ENCODE measurements at regions not wholly inside any gene's neighbourhood (a gene's known extent, or its start where the extent isn't known, plus 50 kb on each side); places are given as distances from the start of the nearest gene placed in this dataset.
A peak's percentile ranks its signal among the peaks of the same experiment; 100 is the strongest.
"Not testable (repeated sequence)": the region's sequence is repeated elsewhere in the genome, so short reads cannot be mapped to it uniquely, and the experiment has no call there.

DNA sequence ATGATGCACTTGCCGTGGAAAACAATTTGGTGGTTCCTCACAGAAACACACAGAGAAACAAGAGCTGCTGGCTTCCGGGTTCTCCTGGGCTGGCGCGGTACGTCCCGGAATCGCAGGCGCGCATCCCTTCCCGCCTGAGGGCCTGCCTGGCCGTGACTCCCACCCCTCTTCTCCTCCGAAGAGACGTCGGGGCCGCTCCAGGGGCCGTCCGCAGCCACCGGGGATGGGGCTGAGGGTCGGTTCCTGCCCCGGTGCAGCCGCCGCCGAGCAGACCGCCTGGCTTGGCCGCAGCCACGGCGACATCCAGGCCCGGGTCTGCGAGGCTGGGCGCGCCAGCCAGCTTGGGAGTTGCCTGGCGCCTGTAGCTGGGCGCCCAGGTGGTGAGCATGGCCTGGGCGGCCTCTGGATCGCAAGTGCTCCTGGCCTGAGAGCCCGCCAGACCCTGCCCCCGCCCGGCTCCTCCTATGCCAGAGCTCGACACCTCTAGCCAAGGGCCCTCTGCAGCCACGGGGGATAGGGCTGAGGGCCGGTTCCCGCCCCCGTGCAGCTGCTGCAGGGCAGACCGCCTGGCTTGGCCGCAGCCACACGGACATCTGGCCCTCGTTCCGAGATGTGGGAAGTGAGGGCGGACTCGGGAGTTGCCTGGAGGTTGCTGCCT, 1647.5 kb downstream of the SPATA31A7 start:
- DNase-seq (ENCODE audit: low spot score) = peak; percentile 63

DNA sequence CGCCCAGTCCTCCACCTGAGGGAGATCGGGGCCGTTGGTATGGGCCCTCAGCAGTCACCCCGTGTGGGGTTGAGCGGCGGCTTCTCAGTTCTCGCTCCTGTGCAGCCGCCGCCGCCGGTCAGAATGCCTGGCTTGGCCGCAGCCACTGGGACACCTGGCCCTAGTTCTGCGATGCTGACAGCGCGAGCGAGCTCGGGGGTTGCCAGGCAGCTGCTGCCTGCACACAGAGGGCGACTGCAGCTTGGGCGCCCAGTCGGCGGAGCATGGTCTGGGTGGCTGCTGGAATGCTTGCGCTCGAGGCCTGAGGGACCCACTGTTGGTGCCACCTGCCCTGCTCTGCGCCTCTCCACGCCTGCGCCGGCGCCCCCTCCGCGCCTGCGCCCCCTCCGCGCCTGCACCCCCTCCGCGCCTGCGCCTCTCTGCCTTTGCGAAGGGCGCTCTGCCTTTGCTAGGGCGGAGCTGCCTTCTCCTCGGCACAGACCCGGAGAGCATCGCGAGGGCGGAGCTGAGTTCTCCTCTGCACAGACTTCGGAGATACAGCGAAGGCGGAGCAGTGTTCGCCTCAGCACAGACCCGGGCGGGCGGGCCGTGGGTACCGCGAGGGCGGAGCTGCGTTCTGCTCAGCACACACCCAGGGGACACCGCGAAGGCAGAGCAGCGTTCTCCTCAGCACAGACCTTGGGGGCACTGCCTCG, 1648.3 kb downstream of the SPATA31A7 start:
- DNase-seq (ENCODE audit: low spot score) = peak; percentile 82

DNA sequence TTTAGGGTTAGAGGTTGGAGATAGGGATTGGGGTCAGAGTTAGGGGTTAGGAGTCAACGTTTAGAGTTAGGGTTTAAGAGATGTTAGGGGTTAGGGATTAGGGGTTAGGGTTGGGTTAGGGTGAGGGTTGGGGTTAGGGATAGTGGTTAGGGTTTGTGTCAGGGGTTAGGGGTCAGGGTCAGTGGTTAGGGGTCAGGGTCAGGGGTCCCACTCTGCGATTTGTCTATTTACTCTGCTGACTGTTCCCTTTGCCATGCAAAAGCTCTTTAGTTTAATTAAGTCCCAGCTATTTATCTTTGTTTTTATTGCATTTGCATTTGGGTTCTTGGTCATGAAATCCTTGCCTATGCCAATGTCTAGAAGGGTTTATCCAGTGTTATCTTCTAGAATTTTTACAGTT, 1649.3 kb downstream of the SPATA31A7 start:
- DNase-seq (ENCODE audit: low spot score) = not testable (repeated sequence)

DNA sequence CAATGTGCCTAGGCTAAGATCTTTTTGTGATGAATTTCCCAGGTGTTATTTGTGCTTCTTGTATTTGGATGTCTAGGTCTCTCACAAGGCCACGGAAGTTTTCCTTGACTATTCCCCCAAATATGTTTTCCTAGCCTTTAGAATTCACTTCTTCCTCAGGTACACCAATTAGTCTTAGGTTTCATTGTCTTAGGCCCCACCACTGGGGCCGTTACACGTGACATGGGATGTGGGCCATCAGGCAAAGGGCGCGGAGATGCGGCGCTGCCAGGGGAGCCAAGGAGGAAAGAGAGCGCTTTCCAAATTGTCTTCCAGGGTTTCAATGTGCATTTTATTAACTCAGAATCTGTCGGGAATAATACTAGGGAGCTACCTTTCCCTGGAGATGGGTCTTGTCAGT, 1653.3 kb downstream of the SPATA31A7 start:
- DNase-seq (ENCODE audit: low spot score) = not testable (repeated sequence)

DNA sequence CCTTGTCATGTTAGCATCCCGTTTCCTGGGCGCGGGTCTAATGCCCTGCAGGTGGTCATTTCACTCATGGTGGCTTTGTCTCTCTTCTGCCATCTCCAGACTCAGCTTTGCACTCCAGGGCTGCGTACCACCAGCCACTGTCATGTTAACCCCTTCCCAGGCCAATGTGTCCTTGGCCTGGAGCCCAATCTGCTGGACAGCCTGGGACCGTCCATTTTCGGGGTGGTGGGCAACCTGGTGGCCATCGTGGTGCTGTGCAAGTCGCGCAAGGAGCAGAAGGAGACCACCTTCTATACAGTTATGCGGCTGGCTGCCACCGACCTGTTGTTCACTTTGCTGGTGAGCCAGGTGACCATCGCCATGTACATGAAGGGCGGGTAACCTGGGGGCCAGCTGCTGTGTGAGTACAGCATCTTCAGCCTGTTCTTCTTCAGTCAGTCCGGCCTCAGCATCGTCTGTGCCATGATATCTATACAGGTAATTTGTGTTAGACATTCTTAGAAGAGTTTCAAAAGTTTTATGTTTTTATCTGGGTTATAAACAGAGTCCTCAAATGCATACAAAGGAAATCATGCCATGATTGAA, 1654.0 kb downstream of the SPATA31A7 start:
- DNase-seq (ENCODE audit: low spot score) = not testable (repeated sequence)

DNA sequence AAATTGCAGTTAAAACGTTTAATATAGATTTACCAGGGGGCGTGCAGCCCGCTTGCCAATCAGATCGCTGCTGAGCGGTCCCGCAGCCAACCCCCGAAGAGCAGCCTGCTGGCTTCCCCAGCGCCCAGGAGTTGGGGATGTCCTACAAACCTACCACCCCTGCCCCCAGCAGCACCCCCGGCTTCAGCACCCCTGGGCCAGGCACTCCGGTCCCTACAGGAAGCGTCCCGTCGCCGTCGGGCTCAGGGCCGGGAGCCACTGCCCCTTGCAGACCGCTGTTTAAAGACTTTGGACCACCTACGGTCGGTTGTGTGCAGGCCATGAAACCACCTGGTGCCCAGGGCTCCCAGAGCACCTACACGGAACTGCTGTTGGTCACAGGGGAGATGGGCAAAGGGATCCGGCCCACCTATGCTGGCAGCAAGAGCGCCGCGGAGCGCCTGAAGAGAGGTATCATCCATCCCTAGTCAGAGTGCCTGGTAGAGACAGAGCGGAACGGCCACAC, 1654.9 kb downstream of the SPATA31A7 start:
- not testable (repeated sequence) for DNase-seq (ENCODE audit: low spot score)

DNA sequence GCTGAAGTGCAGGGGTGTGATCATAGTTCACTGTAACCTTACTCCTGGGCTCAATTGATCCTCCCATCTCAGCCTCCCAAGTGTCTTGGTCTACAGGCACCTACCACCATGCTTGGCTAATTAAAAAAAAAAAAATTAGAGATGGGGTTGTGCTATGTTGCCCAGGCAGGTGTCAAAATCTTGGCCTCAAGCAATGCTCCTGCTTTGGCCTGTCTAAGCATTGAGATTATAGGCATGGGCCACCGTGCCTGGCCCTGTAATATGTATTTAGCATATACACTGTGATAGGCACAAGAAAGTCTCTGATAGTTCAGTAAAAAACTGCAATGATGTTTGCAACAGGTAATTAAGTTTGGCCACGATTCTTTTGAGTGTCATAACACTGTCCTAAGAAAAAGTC, 1658.4 kb downstream of the SPATA31A7 start:
- DNase-seq (ENCODE audit: low spot score) = not testable (repeated sequence)

DNA sequence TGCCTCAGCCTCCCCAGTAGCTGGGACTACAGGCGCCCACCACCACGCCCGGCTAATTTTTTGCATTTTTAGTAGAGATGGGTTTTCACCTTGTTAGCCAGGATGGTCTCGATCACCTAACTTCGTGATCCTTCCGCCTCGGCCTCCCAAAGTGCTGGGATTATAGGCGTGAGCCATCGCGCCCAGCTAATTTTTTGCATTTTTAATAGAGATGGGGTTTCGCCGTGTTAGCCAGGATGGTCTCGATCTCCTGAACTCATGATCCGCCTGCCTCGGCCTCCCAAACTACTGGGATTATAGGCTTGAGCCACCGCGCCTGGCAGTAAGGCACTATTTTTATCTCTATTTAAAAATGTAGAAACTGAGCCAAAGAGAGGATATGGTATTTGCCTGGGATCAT, 1660.2 kb downstream of the SPATA31A7 start:
- DNase-seq (ENCODE audit: low spot score) = not testable (repeated sequence)

DNA sequence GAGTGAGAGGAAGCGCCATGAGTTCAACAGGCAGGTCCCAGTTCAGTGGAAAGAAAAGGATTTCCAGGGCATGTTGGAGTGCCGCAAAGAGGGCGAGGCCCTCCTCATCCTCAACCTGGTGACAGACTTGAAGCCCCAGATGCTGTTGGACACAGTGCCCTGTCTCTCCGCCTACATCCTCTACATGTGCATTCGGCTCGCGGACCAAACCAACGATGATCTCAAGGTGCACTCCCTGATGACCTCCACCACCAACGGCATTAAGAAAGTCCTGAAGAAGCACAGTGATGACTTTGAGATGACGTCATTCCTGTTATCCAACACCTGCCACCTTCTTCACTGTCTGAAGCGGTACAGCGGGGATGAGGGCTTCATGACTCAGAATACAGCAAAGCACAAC, 1667.4 kb downstream of the SPATA31A7 start:
- DNase-seq (ENCODE audit: low spot score) = not testable (repeated sequence)

DNA sequence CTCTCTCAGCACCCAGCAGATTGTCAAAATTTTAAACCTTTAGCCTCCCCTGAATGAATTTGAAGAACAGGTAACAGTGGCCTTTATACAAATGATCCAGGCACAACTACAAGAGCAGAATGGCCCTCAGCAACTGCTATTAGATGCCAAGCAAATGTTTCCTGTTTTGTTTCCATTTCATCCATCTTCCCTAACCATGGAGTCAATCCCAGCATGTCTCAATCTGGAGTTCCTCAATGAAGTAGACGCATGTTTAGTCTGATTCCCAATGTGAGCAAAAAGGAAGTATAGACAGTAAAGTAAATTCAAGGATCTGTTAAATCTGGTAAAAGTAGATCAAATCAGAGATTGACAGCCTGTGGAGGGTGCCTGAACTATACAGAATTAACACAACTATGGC, 1668.4 kb downstream of the SPATA31A7 start:
- not testable (repeated sequence) for DNase-seq (ENCODE audit: low spot score)

DNA sequence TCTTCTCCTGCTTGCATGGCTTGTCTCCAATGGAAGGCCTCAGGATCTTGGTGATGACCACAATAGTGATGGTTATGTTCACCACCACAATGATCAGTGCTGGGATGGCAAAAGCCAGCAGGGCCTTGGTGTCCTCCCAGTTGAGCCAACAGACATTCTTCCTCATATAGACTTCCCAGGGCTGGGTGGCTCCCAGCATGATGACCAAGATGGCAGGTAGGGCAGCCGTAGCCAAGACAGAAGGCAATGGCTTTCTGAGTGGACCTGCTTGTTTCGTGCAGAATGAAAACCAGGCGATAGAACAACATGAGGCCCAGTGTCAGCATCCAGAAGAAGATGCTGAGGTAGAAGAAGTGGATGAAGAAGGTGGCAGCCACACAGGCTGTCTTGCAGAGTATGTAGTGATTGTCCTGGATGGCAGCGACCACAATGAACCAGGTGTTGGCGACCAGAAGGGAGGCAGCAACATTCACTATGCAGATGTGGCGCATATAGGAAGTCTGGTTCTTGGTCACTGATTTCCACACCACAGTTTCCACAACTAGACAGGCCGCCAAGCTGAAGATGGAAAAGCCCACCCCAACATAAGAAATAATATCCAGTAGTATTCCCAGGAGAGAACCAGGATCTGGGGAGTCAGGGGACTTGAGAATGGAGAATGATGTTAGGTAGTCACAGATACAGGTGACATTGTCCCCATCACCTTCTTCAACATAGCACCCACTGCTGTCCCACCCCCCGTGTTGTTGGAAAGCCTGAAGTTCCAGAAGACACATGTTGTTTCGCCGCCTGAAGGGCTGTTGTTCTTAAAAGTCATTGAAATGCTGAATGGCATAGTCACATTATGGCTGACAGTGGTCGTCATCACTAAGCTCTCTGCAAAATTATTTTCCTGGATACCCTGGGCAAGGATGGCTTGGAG, 1671.4 kb downstream of the SPATA31A7 start:
- DNase-seq (ENCODE audit: low spot score) = not testable (repeated sequence)

DNA sequence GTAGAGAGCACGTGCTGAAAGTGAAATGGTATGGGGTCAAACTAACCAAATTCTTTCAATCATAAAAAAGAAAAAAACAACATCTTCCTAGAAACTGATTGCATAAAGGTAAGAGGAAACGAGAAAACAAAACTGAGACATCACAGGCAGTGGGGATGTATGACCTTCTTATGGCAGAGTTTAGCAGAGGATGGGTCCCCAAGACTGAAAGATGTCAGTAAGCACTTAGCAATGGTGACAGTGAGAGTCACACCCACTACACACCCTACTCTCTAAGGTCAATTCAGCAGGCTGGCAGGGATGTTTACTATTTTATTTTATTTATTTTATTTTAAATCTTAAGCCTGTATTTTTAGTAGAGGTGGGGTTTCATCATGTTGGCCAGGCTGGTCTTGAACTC, 1672.3 kb downstream of the SPATA31A7 start:
- DNase-seq (ENCODE audit: low spot score) = not testable (repeated sequence)

DNA sequence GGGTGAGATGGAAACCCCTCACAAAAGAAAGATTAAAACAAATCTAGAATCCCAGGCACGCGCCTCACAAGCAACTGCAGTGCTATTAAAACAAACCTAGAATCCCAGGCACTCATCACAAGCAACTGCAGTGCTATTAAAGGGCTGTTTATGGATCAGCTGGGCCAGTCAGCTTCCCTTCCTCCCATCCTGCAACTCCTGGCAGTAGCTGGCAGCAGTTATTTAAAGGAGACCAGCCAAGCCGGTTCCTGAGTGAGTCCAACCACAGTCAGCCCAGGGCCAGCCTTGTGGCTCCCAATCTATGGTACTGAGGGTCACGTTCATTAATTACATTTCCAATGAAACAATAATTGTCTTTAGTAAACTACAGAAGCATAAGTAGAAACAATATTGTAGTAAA, 1673.5 kb downstream of the SPATA31A7 start:
- not testable (repeated sequence) for DNase-seq (ENCODE audit: low spot score)

DNA sequence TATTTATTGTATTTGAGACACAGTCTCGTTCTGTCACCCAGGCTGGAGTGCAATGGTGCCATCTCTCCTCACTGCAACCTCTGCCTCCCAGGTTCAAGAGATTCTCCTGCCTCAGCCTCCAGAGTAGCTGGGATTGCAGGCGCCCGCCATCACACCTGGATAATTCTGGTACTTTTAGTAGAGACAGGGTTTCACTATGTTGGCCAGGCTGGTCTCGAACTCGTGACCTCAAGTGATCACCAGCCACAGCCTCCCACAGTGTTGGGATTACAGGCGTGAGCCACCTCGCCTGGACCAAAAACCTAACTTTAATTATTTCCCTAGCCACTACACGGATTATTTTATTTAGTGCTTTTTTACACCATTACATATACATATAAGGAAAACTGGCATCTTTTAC, 1674.0 kb downstream of the SPATA31A7 start:
- DNase-seq (ENCODE audit: low spot score) = not testable (repeated sequence)

DNA sequence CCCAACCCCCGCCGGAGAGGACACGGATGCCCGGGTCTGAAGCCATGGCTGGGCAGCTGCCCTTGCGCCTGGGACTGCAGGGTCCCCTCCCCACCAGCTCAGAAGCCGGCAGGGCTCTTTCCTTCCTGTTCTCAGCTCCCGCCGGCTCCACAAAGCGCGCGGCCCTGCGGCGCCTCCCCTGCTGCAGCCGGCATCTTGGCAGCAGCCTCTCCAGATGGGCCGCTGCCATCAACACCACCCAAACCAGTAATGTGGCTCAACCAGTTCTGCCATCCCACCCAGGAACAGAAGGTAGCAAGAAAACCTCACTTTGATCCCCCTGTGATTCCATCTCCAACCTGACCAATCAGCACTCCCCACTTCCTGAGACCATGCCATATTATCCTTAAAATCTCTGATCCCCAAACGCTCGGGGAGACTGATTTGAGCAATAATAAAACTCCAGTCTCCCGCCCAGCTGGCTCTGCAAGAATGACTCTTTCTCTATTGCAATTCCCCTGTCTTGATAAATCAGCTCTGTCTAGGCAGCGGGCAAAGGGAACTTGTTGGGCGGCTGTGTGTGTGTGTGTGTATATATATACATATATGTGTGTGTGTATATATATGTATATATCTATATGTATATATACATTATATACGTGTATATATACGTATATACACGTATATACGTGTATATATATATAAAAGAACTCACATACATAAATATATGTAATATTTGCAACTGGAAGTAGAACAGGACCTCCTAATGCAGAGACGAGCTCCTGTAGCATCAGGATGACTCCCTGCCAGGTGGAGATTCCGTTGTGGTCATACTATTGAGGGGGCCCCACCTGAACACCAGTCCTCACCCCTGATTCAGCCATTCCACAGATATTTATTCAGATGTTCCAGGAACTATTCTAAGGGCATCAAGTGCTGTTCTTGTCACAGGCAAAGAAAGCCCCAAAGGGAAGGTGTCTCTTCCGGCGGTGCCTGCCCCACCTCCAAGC, 1674.9 kb downstream of the SPATA31A7 start:
- DNase-seq (ENCODE audit: low spot score) = peak; percentile 72

DNA sequence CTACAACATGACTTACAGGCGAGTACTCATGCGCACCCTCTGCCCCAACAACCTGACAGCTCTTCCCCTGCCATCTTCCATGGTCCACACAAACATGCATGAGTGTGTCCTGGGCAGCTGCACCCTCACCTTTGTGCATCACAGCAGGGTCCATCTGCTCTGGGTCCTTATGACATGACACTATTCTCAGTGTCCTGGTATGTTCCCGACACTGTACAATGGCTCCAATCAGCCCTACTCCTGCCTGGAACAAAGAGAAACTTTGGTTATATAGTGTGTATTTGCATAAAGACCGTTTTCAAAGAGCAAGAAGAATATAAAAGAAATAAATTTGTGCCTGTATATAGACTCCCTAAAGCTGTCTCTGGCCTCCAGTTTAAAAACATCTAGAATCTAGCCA, 1679.2 kb downstream of the SPATA31A7 start:
- not testable (repeated sequence) for DNase-seq (ENCODE audit: low spot score)

DNA sequence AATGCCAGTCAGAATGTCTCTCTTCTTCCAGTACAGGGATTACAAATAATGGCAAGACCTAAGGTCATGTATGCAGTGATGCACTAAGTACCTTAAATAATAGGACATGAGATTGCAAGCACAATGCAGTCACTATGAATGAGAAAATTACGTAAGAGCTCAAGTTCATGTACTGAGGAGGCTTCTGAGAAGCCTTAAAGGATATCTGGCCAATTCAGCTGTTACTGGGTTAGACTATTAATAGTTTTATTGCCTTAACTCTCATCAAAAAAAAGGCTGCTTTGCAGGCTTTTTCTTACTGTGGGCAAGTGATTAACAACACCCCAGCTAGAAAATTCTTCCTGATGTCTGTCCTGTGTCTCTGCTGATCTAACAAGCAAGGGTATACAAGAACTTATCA, 1681.9 kb downstream of the SPATA31A7 start:
- not testable (repeated sequence) for DNase-seq (ENCODE audit: low spot score)

DNA sequence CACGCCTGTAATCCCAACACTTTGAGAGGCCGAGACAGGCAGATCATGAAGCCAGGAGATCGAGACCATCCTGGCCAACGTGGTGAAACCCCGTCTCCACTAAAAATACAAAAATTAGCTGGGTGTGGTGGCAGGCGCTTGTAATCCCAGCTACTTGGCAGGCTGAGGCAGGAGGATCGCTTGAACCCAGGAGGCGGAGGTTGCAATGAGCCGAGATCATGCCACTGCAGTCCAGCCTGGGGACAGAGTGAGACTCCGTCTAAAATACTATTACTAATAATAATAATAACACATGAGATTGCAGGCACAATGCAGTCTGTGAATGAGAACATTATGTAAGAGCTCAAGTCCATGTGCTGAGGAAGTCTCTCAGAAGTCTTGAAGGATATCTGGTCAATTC, 1684.4 kb downstream of the SPATA31A7 start:
- DNase-seq (ENCODE audit: low spot score) = not testable (repeated sequence)

DNA sequence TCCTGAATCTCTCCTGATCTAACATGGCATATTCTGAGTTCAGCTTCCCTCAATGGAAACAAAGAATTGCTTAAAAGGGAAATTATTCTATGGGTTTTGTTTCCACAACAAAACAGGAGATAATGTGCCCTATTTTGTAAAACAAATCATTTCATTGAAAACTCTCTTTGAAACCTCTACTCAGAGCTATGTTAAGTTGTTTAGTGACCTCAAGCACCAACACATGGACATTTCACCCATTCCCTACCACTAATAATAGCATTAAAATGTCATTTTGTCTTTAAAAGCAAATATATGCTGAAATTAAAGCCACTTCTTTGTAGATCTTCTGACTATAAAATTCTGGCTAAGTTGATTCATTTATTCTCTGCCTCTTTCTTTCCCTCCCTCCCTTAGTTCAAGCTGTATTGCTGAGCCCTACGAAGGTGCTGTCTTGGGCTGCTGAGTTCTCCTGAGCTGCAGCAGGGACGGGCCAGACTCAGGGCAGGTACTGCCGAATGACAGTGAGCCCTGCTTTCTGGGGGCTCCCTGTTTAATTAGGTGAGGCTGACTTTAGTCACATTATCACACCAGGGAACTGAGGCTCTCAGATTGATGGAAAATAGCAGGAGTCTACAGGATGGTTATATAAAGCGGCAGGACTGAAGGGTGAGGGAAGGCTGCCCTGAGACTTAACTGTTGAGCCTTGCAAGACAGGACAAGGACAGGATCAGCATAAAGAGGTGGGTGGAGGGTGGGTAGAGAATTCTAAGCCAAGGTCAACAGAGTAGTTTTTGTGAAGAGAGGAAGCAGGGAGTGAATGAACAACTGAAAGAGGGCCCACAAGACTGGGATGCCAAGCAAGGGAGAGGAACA, 1685.1 kb downstream of the SPATA31A7 start:
- not testable (repeated sequence) for DNase-seq (ENCODE audit: low spot score)

DNA sequence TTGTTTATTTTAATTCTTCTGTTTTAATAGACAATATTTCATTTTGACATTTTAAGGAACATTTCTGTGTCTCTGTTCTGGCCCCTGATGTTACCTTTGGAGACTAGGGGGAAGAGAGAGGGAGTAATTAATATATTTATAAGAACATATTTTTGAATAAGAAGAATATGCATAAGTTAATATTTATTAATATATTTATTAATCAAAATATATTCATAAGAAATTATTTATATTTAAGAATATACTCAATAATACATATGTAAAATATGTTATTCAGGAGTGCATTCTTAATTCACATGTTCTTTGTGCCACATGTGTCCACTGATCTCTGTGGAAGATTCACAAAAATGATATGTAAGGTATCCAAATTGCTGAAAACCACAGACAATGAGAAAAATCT, 1687.7 kb downstream of the SPATA31A7 start:
- not testable (repeated sequence) for DNase-seq (ENCODE audit: low spot score)
